ENCODE measurements at regions not wholly inside any gene's neighbourhood (a gene's known extent, or its start where the extent isn't known, plus 50 kb on each side); places are given as distances from the start of the nearest gene placed in this dataset.

DNA sequence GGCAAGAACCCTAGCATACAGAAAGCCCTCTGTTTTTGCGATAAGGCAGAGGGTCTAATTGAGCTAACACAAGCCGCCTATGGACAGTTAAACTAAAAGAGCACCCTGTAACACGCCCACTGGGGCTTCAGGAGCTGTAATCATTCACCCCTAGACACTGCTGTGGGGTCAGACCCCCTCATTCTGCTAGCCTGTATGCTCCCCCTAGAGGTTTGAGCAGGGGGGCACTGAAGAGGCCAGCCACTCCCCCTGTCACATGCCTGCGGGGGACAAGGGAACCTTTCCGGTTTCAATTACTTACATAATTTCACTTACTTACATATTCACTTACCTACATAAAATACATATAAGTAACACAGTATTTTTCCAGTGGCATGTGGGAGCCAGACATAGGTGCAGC, 469.5 kb upstream of the FAM241A start:
- no peak for TF ChIP-seq CTCF (IDR thresholded peaks at IDR 0.05)
- no peak for TF ChIP-seq POLR2A (IDR thresholded peaks at IDR 0.05)
